HEK293 (cell line): ENCODE measurements at regions not wholly inside any gene's neighbourhood (a gene's known extent, or its start where the extent isn't known, plus 50 kb on each side); places are given as distances from the start of the nearest gene placed in this dataset.

Experiments used
- MEIS1 ChIP-seq: sonication (generic); formaldehyde crosslinking; IDR thresholded peaks from 2 replicates; pipeline ENCODE4 v1.8.1; 2022; ENCODE audit warnings: missing genetic modification reagents, mild to moderate bottlenecking, borderline replicate concordance
- ZNF138 ChIP-seq: fragments of 450-650 bp; formaldehyde crosslinking; IDR thresholded peaks from 2 replicates; pipeline ENCODE4 v1.5.1; 2016; ENCODE audit warnings: missing biosample characterization, missing genetic modification characterization, borderline replicate concordance
- ZNF184 ChIP-seq: fragments of 450-650 bp; IDR thresholded peaks from 2 replicates; pipeline ENCODE4 v1.5.1; 2018; ENCODE audit warnings: missing biosample characterization, mild to moderate bottlenecking, missing genetic modification characterization
- TF ChIP-seq, protein P1 (sequence below): fragments of 450-650 bp; formaldehyde crosslinking; IDR thresholded peaks from 2 replicates; pipeline ENCODE4 v1.5.1; 2016; ENCODE audit warnings: missing biosample characterization, missing genetic modification characterization

DNA sequence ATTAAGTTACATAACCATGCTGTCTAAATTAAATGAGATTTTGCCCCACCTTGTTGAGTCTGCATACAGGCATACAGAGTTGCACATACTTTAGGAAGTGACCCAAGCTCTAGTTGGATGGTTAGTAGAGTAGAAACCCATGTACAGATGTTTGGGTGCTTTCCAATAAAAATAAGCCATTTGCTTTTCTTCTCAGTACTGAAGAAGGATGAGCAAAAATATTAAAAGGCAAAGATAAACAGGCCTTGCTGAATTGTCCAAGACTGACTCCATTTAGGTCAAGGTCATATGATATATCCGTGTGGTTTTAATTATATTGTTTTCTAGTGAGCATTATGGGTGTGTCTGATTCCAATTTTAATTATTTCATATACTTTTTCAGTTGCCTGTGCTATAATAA lies 589.4 kb downstream of the RFPL4B start:
- TF ChIP-seq, protein P1, sequence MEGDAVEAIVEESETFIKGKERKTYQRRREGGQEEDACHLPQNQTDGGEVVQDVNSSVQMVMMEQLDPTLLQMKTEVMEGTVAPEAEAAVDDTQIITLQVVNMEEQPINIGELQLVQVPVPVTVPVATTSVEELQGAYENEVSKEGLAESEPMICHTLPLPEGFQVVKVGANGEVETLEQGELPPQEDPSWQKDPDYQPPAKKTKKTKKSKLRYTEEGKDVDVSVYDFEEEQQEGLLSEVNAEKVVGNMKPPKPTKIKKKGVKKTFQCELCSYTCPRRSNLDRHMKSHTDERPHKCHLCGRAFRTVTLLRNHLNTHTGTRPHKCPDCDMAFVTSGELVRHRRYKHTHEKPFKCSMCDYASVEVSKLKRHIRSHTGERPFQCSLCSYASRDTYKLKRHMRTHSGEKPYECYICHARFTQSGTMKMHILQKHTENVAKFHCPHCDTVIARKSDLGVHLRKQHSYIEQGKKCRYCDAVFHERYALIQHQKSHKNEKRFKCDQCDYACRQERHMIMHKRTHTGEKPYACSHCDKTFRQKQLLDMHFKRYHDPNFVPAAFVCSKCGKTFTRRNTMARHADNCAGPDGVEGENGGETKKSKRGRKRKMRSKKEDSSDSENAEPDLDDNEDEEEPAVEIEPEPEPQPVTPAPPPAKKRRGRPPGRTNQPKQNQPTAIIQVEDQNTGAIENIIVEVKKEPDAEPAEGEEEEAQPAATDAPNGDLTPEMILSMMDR: no peak
- no peak for TF ChIP-seq ZNF184 (tag by site-specific recombination)
- no peak for TF ChIP-seq MEIS1 (CRISPR knock-in tag)
- TF ChIP-seq ZNF138 (tag by site-specific recombination): no peak
